ENCODE measurements at regions not wholly inside any gene's neighbourhood (a gene's known extent, or its start where the extent isn't known, plus 50 kb on each side); places are given as distances from the start of the nearest gene placed in this dataset.
A peak's percentile ranks its signal among the peaks of the same experiment; 100 is the strongest.
"Not testable (repeated sequence)": the region's sequence is repeated elsewhere in the genome, so short reads cannot be mapped to it uniquely, and the experiment has no call there.

DNA sequence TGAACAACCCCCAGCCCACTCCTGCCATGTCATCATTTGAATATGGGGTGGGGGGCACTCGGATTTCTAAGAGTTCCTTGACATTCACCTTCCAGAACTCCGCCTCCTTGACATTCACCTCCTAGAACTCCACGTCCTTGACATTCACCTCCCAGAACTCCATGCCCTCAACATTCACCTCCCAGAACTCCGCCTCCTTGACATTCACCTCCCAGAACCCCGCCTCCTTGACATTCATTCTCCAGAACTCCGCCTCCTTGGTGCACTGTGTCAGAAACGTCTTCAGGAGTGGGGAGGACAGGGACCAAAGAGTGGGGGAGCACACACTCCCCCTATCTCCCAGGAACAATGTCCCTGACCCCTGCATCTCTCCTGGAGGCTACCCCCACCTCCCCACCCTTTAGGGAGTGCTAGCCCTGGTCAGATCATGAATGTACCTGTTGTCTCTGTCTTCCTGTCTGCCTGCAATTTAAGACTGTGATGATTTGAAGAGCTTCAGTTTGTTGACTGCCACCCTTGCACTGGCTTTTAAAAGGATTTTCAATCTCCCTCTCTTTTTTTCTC, 110.1 kb downstream of the NPTX2 start:
- DNase-seq (ENCODE audit: low read depth, low spot score), result no peak

GRCh38 chr7:98728555-98728954, 111.5 kb downstream of the NPTX2 start:
- no peak for DNase-seq (ENCODE audit: low read depth, low spot score)

- no peak for DNase-seq (ENCODE audit: low read depth, low spot score)
Measured at GRCh38 chr7:98729121-98729520, 112.0 kb downstream of the NPTX2 start.

GRCh38 chr7:98730326-98730725, 113.2 kb downstream of the NPTX2 start:
- DNase-seq (ENCODE audit: low read depth, low spot score), result no peak

DNA sequence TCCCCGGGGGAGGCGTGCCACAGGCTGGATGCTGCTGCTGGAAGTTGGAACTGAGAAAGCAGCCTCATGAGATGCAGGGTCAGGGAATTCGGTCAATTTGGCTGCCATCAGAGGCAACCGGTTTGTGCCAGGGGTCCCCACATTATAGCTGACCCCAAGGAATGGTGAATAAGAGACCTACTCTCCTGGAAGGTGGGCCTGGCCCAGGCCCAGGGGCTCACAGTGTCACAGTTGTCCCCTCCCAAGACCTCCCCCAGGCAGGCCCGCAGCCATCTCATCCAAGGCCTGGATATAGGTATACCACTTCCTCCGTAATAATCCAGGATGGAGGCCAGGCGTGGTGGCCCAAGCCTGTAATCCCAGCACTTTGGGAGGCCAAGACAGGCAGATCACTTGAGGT, 114.6 kb downstream of the NPTX2 start:
- no peak for DNase-seq (ENCODE audit: low read depth, low spot score)

GRCh38 chr7:98733036-98733435, 116.0 kb downstream of the NPTX2 start:
- peak; percentile 6 for DNase-seq (ENCODE audit: low read depth, low spot score)

- no peak for DNase-seq (ENCODE audit: low read depth, low spot score)
Measured at GRCh38 chr7:98735801-98736200, 118.7 kb downstream of the NPTX2 start.

DNA sequence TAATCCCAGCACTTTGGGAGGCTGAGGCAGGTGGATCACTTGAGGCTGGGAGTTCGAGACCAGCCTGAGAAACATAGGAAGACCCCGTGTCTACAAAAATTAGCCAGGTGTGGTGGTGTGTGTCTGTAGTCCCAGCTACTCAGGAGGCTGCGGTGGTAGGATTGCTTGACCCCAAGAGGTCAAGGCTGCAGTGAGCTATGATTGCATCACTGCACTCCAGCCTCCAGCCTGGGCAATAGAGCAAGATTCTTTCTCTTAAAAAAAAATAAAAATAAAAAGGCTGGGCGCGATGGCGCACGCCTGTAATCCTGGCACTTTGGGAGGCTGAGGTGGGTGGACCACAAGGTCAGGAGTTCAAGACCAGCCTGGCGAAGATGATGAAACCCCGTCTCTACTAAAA, 119.4 kb downstream of the NPTX2 start:
- not testable (repeated sequence) for DNase-seq (ENCODE audit: low read depth, low spot score)

- DNase-seq (ENCODE audit: low read depth, low spot score), result no peak
Measured at GRCh38 chr7:98737176-98737575, 120.1 kb downstream of the NPTX2 start.

DNA sequence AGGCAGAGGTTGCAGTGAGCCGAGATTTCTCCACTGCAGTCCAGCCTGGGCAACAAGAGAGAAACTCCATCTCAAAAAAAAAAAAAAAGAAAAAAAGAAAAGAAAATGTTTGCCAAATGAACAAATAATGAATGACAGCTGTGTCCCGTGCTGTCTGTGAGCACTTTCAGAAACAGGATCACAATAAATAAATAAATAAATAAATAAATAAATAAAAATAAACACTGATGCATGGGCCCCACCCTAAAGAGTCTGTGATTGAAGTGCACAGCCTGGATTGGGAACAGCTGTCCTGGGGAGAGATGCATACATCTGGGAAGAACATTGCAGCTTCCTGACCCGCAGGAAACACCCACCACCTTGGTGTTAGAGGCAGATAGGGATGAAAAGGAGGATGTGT, 123.6 kb downstream of the NPTX2 start:
- no peak for DNase-seq (ENCODE audit: low read depth, low spot score)

- DNase-seq (ENCODE audit: low read depth, low spot score), result peak; percentile 31
Measured at GRCh38 chr7:98745722-98746318, 124.0 kb downstream of the TMEM130 start.

DNA sequence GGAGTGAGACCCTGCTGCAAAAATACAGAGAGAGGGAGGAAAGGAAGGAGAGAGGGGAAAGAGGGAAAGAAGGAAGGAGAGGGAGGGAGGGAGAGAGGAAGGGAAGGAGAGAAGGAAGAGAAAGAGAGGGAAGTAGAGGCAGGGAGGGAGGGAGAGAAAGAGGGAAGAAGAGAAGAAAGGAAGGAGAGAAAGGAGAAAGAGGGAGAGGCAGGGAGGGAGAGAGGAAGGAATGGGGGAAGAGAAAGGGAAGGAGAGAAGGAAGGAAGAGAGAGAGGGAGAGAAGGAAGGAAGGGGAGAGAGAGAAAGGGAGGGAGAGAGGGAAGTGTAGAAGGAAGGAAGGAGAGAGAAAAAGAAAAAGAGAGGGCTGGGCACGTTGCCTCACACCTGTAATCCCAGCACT, 121.7 kb downstream of the TMEM130 start:
- DNase-seq (ENCODE audit: low read depth, low spot score), result no peak

GRCh38 chr7:98753176-98753575, 116.6 kb downstream of the TMEM130 start:
- DNase-seq (ENCODE audit: low read depth, low spot score), result no peak

DNA sequence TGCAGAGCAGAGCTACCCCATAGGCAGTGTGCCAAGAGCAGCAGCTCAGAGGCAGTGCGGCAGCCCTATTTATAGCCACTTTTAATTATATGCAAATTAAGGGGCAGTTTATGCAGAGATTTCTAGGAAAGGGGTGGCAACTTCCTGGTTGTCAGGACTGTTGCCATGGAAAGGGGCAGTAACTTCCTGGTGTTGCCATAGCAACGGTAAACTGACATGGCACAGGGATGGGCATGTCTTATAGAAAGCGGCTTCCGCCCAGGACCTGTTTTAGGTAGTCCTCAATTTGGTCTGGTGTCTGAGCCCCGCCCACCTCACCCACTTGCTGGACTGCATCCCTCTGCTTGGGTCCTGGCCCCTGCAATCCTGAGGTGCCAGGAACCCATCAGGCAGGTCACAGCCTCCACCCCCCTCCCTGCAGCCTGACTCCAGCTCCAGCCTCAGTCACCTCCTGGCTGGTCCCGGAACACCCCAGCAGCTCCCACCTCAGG, 115.8 kb downstream of the TMEM130 start:
- no peak for DNase-seq (ENCODE audit: low read depth, low spot score)

GRCh38 chr7:98755138-98755898, 114.5 kb downstream of the TMEM130 start:
- DNase-seq (ENCODE audit: low read depth, low spot score), result no peak

GRCh38 chr7:98758157-98758556, 111.7 kb downstream of the TMEM130 start:
- DNase-seq (ENCODE audit: low read depth, low spot score), result no peak

GRCh38 chr7:98760201-98760651, 109.6 kb downstream of the TMEM130 start:
- no peak for DNase-seq (ENCODE audit: low read depth, low spot score)

DNA sequence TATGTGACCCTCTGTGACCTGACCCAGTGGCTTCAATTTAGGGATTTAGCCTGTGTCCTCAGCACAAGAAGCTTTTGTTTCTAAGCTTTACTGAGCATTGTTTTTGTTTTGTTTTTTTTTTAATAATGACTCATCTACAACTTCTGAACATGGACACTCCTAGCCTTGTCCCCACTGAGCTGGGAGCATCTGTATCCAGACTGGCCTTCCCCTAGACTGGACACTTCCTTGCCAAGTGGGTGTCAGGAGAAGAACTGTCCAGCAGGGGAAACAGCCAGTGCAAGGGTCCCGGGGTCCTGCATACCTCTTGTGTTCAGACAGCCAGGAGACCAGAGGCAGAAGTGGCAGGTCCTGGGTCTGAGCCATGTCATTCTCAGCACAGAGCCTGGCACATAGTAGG, 108.6 kb downstream of the TMEM130 start:
- DNase-seq (ENCODE audit: low read depth, low spot score), result no peak

- no peak for DNase-seq (ENCODE audit: low read depth, low spot score)
Measured at GRCh38 chr7:98762620-98763019, 107.2 kb downstream of the TMEM130 start.

DNA sequence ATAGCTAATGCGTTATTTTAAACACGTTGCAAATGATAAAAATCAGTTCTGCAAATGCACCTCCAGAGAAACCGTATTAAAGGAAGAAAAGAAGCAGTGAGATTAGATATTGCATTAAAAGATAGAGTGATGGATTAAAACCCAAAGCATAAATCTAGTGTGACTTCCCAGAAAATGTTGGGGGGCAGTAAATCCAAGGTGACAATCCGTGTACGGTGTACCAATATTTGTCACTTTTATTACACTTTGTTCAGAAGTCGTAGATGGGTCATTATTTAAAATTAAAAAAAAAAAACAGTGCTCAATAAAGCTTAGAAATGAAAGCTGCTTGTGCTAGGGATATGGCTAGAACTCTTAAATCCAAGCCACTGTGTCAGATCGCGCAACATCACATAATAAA, 106.4 kb downstream of the TMEM130 start:
- DNase-seq (ENCODE audit: low read depth, low spot score), result no peak

DNA sequence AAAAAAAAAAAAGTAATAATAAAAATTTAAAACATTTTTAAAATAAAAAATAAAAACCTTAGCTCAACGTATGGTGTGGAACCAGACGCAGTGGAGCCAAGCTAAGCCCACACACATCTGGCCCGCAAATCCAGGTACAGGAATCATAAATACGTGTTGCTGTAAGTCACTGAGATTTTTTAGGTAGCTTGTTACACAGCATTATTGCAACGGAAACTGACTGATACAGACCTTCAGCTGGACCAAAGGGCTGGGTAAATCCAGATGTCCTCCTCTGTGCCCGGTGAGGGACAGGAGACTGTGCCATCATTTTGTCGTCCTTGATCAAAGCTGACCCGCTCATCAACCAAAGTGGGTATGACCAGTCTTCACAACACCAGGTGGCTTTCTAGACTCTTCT, 104.9 kb downstream of the TMEM130 start:
- DNase-seq (ENCODE audit: low read depth, low spot score), result no peak

- not testable (repeated sequence) for DNase-seq (ENCODE audit: low read depth, low spot score)
Measured at GRCh38 chr7:98770085-98770484, 99.7 kb downstream of the TMEM130 start.

DNA sequence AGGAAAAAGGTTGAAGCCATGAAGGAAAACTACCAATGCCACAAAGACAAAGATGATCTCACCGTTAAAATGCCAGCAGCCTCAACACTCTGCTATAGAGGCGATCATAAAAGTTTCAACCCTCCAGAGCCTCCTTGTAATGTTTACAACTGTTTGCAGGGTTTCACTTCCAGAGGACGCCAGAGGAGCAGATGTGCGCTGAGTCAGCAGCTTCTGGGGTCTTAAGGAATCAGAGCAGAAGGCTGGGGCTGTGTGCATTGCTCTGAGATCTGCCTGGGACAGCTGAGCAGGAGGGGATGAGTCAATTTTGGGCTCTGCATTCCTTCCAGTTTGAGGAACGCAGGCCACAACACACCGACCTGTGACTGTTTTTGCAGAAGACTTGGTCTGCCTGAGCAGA, 98.3 kb downstream of the TMEM130 start:
- no peak for DNase-seq (ENCODE audit: low read depth, low spot score)

Data from activated naive CD8-positive, alpha-beta T cell treated with anti-CD3 and anti-CD28 coated beads, Interleukin-2, amount 50 U/mL, for 16 hours (primary cell).